ENCODE measurements at regions not wholly inside any gene's neighbourhood (a gene's known extent, or its start where the extent isn't known, plus 50 kb on each side); places are given as distances from the start of the nearest gene placed in this dataset.

GRCh38 chr6:6816716-6817115, 228.2 kb downstream of the LY86 start:
- H3K4me3 ChIP-seq (ENCODE audit: low read depth, low read length), result no peak overlapping the region
- TF ChIP-seq, protein P1, sequence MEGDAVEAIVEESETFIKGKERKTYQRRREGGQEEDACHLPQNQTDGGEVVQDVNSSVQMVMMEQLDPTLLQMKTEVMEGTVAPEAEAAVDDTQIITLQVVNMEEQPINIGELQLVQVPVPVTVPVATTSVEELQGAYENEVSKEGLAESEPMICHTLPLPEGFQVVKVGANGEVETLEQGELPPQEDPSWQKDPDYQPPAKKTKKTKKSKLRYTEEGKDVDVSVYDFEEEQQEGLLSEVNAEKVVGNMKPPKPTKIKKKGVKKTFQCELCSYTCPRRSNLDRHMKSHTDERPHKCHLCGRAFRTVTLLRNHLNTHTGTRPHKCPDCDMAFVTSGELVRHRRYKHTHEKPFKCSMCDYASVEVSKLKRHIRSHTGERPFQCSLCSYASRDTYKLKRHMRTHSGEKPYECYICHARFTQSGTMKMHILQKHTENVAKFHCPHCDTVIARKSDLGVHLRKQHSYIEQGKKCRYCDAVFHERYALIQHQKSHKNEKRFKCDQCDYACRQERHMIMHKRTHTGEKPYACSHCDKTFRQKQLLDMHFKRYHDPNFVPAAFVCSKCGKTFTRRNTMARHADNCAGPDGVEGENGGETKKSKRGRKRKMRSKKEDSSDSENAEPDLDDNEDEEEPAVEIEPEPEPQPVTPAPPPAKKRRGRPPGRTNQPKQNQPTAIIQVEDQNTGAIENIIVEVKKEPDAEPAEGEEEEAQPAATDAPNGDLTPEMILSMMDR (IDR thresholded peaks at IDR 0.05; ENCODE audit: low read depth, low read length), result no peak

GRCh38 chr6:6818078-6818639, 229.6 kb downstream of the LY86 start:
- TF ChIP-seq, protein P1 (IDR thresholded peaks at IDR 0.05; ENCODE audit: low read depth, low read length), result no peak
- no peak overlapping the region for H3K4me3 ChIP-seq (ENCODE audit: low read depth, low read length)

- TF ChIP-seq, protein P1 (IDR thresholded peaks at IDR 0.05; ENCODE audit: low read depth, low read length), result no peak
- H3K4me3 ChIP-seq (ENCODE audit: low read depth, low read length), result no peak overlapping the region
Measured at GRCh38 chr6:6820641-6821238, 232.2 kb downstream of the LY86 start.

DNA sequence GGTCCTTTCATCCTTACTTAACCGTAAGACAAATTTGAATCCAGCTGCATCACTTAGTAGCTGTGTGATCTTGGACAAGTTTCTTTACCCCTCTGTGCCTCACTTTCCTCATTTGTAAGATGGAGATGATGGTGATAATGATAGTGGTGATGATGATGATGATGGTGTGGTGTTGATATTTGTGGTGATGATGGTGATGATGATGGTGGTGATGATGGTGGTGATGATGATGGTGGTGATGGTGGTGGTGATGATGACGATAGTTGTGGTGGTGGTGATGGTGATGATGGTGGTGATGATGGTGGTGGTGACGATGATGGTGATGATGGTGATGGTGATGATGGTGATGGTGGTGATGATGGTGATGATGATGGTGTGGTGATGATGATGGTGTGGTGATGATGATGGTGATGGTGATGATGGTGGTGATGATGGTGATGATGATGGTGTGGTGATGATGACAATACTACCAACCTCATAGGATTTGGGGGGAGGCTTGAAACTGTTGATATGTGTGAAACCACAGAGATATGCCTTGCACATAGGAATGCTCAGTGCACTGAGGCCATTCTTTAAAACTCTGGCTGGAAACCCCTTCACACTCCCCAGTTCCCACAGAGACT, 233.2 kb downstream of the LY86 start:
- H3K4me3 ChIP-seq (ENCODE audit: low read depth, low read length), result no peak overlapping the region
- TF ChIP-seq, protein P1 (IDR thresholded peaks at IDR 0.05; ENCODE audit: low read depth, low read length), result no peak

DNA sequence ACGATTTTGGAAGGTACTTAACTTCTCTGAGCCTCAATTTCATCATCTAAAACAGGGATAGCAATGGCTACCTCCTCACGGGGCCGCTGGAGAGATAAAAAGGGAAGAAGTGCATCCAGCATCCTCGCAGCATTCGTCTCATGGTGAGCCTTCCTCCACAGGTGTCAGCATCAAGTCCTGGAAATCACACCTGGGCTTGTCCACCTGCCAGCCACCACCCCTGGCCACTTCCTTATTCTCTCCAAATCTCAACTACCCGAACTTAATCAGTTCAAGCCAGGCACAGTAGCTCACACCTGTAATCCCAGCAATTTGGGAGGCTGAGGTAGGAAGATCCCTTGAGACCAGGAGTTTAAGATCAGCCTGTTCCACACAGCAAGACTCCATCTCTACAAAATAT, 234.5 kb downstream of the LY86 start:
- TF ChIP-seq, protein P1 (IDR thresholded peaks at IDR 0.05; ENCODE audit: low read depth, low read length), result no peak
- no peak overlapping the region for H3K4me3 ChIP-seq (ENCODE audit: low read depth, low read length)

- TF ChIP-seq, protein P1 (IDR thresholded peaks at IDR 0.05; ENCODE audit: low read depth, low read length), result no peak
- H3K4me3 ChIP-seq (ENCODE audit: low read depth, low read length), result no peak overlapping the region
Measured at GRCh38 chr6:6823568-6824224, 235.2 kb downstream of the LY86 start.

DNA sequence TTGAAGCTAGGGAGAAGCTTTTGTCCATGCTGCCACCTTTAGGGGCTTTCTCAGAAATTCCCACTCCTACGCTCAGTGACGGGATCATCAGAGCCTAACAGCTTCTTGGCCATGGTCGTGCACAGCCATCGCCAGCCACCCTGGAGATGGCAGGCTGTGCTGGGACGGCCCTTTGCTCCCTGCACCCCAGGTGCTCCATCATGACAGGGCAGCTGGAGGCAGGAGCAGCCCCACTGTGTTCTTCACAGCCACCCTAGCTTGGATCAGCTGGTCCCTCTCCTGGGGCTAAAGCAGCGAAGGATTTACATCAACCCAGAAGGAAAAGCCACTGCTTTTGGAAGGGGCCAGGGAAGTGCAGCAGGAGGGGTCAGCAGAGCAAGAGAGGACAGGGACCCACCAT, 235.9 kb downstream of the LY86 start:
- H3K4me3 ChIP-seq (ENCODE audit: low read depth, low read length), result no peak overlapping the region
- TF ChIP-seq, protein P1 (IDR thresholded peaks at IDR 0.05; ENCODE audit: low read depth, low read length), result no peak

Data from WI38 (cell line).